Stimulated activated CD4-positive, alpha-beta T cell treated with anti-CD3 and anti-CD28 coated beads, TNF-alpha, amount 100 ng/mL, for 24 hours (primary cell): ENCODE measurements at regions not wholly inside any gene's neighbourhood (a gene's known extent, or its start where the extent isn't known, plus 50 kb on each side); places are given as distances from the start of the nearest gene placed in this dataset.

Source experiments
- DNase-seq, 3 experiments: peaks; one replicate each; pipeline ENCODE4 v3.0.0-alpha.2; 2020; ENCODE audit warnings: low read depth in 3 of 3

GRCh38 chr14:76974365-76974764, 54.1 kb downstream of the IRF2BPL start:
- no peak for DNase-seq

- DNase-seq = no peak
These were observed 57.0 kb downstream of the IRF2BPL start for GRCh38 chr14:76971549-76971948.

- no peak for DNase-seq
These were observed 59.9 kb downstream of the IRF2BPL start for GRCh38 chr14:76968621-76969063.

- DNase-seq = no peak
These were observed 60.7 kb downstream of the IRF2BPL start for GRCh38 chr14:76967788-76968187.

GRCh38 chr14:76965232-76965631, 63.3 kb downstream of the IRF2BPL start:
- DNase-seq = no peak

- DNase-seq = peak in 1 of 3 experiments; percentile 56
These were observed 63.8 kb downstream of the IRF2BPL start for GRCh38 chr14:76964695-76965094.

- DNase-seq = no peak
These were observed 65.1 kb downstream of the IRF2BPL start for GRCh38 chr14:76963372-76963771.

- DNase-seq = no peak
These were observed 66.2 kb downstream of the IRF2BPL start for GRCh38 chr14:76962303-76962660.

GRCh38 chr14:76961631-76962302, 66.7 kb downstream of the IRF2BPL start:
- DNase-seq = peak; percentile 93 to 99 (median 97)

- no peak for DNase-seq
These were observed 69.4 kb downstream of the IRF2BPL start for GRCh38 chr14:76958980-76959710.

- no peak for DNase-seq
These were observed 70.2 kb downstream of the IRF2BPL start for GRCh38 chr14:76958020-76958979.

GRCh38 chr14:76957224-76957891, 71.2 kb downstream of the IRF2BPL start:
- DNase-seq = no peak

GRCh38 chr14:76956316-76957090, 72.0 kb downstream of the IRF2BPL start:
- peak; percentile 73 to 90 (median 80) for DNase-seq

GRCh38 chr14:76955575-76956315, 72.8 kb downstream of the IRF2BPL start:
- DNase-seq = peak in 1 of 3 experiments; percentile 58

- no peak for DNase-seq
These were observed 73.9 kb downstream of the IRF2BPL start for GRCh38 chr14:76954394-76955190.

- DNase-seq = no peak
These were observed 75.1 kb downstream of the IRF2BPL start for GRCh38 chr14:76953311-76953945.

- DNase-seq = no peak
These were observed 77.3 kb downstream of the IRF2BPL start for GRCh38 chr14:76951166-76951565.
